Stimulated activated CD4-positive, alpha-beta T cell treated with anti-CD3 and anti-CD28 coated beads, Interleukin-15, amount 100 ng/mL, for 1 hour (primary cell): ENCODE measurements at regions not wholly inside any gene's neighbourhood (a gene's known extent, or its start where the extent isn't known, plus 50 kb on each side); places are given as distances from the start of the nearest gene placed in this dataset.
"Not testable (repeated sequence)": the region's sequence is repeated elsewhere in the genome, so short reads cannot be mapped to it uniquely, and the experiment has no call there.

Experiments
- DNase-seq, 2 donors: peaks; one replicate each; pipeline ENCODE4 v3.0.0-alpha.2; 2020; ENCODE audit warnings: low read depth in 1 of 2, low spot score in 1 of 2

DNA sequence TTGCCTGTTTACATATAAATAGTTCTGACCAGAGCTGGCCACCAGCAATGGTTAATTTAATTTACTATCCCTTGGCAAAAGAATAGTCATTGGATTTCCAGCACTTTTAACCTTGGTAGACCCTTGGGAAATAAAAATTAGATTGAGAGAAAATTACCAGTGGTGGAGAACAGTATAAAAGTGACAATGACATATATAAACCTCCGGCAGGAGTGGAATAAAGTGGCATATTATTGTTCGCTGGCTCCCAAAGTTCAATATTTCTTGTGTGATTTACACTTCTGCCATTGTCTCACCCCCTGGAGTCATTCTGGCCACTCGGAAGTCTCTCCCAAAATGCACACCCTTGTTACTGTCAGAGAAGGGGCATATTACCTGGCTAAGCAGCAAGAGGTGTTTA lies 347.7 kb downstream of the NPIPA8 start:
- no peak for DNase-seq

DNA sequence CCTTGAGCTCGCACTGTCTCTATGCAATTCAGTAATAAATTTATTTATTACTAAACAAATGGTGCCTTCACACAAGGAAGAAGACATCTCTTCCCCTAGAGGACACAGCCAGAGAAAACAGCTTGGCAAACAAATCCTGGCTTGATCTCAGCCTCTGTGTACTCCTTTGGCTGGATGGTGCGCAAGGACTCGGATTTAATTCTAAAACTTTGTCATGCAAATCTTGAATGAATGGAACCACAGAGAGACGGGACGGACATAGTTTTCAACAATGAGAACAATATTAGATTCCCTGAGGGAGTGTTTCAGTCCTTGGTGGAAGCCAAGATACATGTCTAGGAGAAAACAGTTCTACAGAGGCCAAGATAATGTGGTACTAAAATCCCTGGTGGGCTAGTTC lies 349.5 kb downstream of the NPIPA8 start:
- DNase-seq, result no peak

DNA sequence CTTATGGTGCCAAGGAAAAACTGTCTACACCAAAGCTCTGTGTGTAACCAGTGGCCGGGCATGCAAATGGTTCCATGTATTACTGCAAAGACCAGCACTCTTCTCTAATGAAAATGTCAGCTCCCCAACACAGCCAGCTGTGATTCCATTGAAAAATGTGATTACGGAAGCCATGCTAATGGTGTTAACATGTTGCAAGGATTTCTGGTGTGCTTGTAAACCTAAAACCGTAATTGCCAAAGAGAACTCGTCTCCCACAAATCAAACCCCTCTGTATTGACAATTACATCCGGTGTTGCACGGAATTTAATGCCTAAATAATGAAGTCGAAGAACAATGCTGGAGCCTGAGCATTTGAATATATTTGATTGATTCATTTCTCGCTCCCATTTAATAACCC lies 351.7 kb downstream of the NPIPA8 start:
- DNase-seq, result no peak

DNA sequence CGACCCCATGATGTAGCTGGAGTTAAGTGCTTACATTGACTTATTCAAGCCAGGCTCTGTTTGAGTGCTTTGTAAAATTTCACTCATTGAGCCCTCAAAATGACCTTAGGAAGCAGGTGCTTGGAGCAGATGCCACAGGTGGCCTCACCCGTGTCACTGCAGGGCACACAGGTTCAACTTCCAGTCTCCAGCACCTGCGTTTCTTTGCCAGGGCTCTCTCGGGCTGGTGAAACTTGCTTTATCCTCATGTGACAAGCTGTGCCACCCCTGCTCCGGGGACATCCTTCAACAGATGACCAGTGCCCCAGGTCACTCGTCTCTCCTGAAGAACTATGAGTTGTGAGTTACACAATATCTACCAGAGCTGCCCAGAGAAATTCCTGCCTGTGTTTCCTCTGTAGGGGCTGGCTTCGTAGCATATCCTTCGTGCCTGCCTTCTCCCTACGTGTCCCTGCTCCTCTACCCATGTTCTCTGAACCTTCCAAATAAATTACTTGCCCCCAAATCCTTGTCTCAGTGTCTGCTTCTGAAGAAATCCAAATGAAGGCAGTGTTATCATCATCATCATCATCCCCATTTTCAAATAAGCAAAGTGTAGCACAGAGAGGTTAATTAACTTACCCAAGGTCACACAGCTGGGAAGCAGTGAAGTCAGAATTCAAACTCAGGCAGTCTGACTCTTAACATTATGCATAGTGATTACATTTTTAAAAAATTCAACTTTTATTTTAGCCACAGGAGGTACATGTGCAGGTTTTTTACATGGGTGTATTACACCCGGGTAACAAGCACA lies 352.5 kb downstream of the NPIPA8 start:
- DNase-seq, result no peak

DNA sequence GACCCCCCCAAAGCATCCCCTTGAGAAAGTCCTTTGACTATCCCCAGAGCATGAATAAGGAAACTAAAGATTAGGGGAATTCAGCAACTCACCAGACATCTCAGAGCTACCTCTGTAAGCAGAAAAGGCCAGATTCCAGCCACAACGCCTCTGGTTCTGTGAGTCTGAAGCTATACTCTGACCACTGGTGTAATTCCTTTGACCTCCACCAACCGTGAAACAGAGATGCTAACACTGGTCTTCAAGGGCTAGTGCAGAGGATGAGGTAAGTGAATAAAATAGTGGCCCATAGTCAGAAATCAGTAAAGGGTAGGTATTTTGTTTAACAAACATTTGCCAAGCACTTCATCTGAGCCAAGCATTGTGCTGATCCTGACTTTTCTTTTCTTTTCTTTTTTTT lies 353.4 kb downstream of the NPIPA8 start:
- DNase-seq, result no peak

DNA sequence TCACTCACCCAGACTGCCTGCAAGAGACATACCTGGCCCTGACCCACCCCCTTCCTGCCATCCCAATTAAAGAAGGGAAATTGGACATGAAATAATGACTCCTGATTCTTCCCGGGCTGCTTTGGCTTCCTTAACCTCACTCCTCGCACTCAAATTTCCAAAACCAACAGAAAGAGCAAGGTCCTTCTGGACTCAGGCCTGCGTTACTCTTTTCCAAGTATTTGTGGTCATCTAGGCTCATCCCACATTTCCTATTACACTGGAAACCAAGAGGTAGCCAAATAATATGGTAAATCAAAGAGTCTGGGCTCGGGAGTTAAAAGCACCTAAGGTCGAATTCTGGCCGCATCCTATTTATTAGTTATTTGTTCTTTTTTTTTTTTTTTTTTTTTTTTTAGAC lies 359.3 kb downstream of the NPIPA8 start:
- no peak for DNase-seq

DNA sequence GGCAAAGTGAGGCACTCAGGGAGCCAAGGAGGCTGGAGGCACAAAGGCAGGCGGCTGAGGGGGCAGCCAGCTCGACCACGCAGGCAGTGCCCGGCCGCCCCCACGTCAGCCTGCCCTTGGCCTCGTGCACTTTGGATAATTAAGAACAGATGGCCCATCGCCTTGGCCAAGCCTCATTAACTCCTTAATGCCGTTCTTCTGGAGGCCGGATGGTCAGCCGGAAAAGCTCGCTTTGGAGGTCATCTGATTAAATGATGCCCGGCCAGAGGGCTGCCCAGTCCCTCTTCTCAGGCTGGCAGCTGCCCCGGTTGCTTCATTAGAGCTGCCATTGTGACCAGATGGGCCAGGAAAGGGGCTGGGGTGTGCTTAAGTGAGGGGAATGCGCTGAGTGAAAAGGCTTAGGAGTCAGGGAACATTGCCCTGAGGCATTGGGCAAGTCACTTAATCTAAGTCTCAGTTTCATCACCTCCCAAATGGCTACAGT lies 364.0 kb downstream of the NPIPA8 start:
- DNase-seq, result no peak

DNA sequence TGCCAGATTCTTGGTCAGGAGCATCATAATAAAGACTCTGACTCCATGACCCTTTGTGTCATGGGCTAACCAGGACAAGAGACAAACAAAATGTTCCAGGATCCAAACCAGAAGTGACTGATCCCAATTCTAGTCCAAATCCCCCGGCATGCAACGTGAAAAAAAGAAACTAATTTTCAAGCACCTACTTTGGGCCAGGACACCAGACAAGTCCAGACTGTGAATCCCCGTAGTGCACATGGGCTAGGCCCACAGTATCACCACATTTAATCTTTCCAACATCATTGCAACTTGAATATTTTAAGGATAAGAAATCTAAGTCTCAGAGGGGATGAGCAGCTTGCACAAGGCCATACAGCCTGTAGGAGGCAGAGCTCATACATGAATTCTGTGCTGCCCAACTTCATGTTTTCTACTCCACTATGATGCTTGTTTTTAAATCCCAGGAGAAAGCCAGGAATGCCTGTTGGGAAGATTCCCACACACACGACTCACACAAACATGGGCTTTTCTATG lies 365.7 kb downstream of the NPIPA8 start:
- DNase-seq, result no peak

DNA sequence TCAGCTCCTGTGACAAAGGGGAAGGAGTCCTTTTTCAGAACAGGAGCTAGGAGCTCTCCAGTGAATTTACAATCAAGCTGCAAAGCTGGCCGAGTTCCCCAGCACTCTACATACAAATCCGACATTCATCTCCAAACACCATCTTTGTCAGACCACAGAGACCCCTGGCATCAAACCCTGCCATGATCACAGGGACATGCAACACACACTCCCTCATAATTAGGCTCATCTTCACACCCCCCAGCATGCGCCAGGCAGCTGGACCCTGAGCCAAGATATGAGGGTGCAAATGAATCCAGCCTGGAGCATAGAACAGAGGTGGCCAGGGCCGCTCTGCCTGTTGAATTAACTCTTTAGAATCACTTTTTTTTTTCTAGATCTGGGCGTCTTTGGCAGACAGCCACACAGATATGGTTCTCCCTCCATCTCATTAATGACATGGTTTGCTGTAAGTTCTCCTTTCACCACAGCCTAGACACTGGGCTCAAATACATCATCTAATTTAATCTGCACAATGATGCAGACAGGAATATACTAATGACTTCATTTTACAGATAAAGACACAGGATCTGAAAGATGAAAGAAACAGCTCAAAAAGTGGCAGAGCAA lies 366.3 kb downstream of the NPIPA8 start:
- no peak for DNase-seq

DNA sequence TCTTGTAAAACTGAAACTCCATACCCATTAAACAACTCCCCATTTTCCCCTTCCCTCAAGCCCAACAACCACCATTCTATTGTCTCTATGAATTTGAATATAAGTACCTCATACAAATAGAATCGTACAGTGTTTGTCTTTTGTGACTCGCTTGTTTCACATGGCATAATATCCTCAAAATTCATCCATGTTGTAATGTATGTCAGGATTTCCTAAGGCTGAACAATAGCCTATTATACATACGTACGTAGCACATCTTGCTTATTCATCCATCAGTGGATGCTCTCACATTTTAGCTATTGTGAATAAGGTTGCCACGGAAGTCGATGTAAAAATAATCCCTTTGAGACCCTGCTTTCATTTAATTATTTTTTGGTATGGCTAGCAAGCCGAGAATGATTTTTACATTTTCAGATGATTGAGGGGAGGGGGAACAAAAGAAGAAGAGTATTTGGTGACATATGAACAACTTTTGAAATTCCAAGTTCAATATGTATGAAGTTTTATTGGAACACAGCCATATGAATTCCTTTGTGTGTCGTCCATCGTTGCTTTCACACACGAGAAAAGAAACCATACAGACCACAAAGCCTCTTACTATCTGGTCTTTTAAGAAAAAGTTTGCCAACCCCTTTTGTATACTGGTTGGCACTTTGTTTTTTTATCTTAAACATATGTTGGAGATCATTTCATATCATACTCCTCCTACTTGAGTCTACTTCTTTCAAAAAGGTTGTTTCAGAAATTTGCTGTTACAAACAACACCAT lies 371.2 kb downstream of the NPIPA8 start:
- no peak for DNase-seq

DNA sequence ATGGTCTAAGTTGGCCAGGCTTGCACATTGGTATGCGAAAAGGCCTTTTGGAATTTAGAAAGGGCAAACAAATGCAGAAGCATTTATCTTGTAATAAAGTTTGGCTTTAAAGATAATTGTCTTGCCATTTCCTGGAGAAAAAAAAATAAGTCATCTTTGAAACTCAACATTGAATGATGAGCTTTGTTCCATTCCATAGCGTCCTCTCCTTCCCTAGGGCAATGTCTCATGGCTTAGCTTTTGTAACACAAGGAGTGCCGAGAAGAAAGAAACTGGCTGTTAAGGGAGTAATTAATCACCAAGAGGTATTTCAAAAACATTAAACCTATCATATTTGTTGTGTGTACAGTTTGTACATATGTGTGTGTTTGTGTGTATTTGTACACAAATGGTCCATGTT lies 372.3 kb downstream of the NPIPA8 start:
- no peak for DNase-seq

DNA sequence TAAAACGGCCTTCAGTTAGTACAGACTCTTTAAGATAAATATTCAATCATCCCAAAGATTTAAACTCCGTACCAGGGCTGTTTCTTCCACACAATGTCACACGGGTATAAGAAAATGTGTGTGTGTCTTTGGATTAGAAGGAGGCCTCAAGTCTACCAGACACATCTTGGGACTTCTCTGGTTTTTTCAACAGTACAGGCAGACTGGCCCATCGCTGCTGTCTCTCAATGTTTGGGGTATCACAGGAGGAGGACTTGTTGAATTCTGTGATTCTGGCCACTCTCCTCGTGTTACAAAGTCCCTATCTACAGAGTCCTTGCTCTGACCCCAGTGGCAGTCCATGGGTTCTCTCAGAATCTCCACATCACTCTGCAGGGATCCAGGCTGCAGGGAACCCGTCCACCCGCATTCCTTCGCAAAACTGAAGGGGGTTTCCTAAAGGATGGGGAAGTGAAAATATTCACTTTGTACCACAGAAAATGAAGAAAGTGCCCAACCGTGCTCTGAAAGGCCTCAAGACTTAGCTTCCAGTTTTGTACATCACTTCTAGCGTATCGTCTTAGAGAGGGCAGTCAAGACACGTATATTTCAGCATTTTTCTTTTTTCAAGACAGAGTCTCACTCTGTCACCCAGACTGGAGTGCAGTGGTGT lies 373.2 kb downstream of the NPIPA8 start:
- no peak for DNase-seq

DNA sequence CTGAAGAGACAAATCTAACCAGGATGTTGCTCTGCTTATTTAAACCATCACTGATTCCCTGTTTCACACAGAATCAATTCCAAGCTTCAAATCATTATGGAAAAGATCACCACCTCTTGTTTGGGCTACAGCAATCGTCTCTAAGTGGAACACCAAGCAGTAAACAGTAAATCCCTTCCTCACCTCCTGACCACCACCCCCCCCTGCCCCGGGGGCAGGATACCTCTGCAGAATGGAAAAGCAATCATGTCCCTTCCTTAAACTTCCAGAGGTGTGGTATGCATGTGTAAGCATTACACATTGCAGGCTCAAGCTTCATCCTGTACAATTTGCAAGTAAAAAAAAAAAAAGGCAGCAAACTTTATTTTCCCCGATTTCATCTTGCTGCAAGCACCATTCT lies 373.8 kb downstream of the NPIPA8 start:
- DNase-seq, result no peak

DNA sequence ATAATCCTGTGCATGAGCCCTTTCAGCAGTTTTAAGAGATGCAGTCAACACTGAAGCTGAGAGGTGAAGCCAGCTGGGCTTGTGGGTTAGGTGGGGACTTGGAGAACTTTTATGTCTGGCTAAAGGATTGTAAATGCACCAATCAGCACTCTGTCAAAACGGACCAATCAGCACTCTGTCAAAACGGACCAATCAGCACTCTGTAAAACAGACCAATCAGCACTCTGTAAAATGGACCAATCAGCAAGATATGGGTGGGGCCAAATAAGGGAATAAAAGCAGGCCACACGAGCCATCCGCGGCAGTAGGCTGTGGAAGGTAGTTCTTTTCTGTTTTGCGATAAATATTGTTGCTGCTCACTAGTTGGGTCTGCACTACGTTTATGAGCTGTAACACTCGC lies 374.7 kb downstream of the NPIPA8 start:
- DNase-seq, result not testable (repeated sequence)

DNA sequence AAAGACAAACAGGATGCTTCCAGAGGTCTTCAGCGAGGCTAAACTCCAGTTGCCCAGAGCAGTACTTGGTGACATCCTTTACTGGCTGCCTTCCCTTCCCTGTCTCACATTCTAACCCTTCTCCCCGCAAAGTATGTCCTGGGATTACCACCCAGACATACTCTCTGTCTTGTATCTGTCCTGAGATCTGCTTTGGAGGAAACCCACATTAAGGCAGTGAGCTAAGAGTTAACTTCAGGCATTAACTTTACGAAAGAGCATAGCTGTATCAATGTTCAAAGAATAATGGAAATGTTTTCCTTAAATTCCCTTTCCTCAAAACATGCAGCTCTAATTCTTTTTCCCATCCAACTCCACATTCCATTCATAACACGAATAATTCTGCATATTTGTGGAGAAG lies 385.2 kb downstream of the NPIPA8 start:
- no peak for DNase-seq

DNA sequence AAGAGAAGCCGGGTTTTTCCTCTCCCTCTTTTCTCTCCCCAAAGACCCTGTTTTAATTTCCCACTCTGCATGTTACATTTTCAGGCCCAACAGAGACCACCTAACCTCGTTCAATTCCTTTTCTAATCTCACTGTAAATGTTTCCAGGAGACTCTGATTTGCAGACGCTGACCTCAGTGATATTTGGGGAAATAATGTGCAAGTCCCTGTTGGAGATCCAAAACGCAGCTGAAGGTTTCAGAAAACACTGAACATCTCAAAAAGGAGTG lies 386.6 kb downstream of the NPIPA8 start:
- DNase-seq, result no peak

DNA sequence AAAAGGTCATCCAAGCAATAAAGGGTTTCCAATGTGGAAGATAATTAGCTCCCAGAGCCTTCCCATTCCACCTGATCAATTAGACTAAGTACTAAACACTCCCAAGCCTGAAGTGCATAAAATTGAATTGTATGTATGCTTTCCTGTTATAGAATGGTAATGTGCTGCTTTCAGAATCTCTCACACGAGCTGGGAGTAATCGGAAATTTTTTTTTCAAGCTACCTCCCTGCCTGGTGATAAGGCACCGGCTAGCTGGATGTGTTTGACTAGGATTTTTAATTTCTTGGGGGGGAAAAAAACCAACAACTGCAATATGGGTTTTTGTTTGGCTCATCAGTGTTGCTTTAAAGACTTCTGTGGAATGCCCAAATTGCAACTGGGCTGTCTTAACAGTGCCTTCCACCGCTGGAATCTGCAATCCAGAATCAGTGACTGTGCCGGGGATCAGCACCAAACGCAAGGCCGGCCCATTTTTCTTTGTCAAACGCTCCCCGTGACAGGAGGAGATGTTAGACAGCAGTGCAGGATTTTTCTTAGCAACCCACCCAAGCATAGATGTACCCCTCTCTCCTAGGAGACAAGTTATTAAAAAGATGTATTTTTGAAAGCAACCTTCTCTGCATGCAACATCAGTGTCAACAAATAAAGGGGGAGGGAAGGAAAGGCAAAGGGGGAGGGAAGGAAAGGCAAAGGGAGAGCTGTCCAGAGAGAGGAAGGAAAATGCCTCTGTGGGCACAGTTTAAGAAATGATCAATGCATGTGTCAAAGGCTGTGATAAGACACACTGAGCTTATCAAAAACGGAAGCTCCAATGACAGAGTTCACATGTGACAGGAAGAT lies 387.2 kb downstream of the NPIPA8 start:
- no peak for DNase-seq

DNA sequence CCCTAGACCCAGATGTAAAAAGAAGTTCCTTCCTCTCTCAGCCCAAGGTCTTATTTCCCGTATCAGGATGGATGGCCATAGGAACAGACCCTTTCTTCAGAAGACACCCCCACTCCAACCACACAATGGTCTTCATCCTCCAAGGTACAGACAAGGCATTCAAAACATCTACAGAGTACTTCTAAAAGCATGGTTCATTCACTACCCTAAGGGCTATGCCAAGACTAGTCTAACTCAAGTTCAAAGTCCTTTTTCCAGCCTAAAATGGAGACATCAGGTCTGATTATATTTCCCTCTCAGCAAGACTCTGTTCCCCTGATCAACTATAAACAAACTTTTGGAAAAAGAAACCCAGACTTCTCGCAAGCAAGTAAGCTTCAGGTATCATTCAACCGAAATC lies 388.9 kb downstream of the NPIPA8 start:
- no peak for DNase-seq

DNA sequence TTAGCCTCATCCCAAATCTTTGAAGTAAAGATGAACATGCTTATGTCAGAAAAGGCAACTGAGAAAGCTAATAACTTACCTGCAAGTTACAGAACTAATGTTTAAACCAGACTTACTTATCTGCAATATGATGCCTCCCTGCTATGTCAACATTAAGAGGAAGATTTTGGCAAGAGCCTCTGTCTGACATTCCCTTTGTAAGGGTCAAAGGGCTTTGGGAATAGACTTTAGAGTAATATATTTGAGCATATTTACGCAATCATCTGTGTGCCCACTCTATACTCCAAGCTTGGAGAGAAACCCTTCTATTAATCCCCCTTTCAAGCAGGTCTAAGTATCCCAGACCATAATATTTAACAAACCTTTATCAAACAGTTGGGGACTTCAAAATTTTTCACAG lies 389.4 kb downstream of the NPIPA8 start:
- no peak for DNase-seq

DNA sequence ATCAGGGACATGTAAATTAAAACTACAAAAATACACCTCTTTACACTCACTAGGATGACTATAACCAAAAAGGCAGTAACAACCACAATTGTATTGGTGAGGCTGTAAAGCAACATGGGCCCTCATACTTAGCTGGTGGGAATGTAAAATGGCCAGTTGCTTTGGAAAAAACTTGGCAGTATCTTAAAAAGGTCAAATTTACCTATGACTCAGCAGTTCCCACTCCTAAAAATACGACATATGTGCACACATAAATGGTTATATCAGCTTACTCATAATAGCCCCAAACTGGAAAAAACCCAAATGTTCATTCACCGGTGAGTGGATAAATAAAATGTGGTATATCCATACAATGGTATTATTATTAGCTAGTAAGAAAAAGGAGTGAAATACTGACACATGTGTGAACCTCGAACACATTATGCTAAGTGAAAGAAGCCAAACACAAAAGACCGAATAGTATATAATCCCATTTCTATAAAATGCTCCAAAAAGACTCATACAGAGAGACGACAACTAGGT lies 391.4 kb downstream of the NPIPA8 start:
- no peak for DNase-seq

DNA sequence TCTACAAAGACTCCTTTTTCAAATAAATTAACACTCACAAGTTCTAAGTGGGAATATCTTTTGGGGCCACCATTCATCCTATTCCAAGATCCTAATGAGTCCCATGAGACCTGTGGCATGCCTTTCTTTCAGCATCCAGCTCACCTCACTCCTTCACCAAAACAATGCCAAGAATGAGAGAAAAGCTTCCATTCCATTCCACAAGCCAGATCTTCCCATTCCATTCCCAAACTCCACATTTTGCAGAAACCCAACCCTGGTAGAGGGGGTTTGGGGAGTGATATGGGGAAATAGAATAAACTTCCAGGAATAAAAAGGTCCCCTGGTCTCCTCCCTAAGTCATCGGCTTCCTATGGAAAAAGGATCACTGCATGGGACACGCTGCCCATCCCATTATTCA lies 392.2 kb downstream of the NPIPA8 start:
- no peak for DNase-seq
